GM18526 (cell line): ENCODE measurements at regions not wholly inside any gene's neighbourhood (a gene's known extent, or its start where the extent isn't known, plus 50 kb on each side); places are given as distances from the start of the nearest gene placed in this dataset.

Source experiments
- POLR2A ChIP-seq: IDR thresholded peaks from 3 replicates; pipeline ENCODE4 v1.6.1; 2011; ENCODE audit not compliant: insufficient read length; ENCODE audit errors: extremely low read depth

DNA sequence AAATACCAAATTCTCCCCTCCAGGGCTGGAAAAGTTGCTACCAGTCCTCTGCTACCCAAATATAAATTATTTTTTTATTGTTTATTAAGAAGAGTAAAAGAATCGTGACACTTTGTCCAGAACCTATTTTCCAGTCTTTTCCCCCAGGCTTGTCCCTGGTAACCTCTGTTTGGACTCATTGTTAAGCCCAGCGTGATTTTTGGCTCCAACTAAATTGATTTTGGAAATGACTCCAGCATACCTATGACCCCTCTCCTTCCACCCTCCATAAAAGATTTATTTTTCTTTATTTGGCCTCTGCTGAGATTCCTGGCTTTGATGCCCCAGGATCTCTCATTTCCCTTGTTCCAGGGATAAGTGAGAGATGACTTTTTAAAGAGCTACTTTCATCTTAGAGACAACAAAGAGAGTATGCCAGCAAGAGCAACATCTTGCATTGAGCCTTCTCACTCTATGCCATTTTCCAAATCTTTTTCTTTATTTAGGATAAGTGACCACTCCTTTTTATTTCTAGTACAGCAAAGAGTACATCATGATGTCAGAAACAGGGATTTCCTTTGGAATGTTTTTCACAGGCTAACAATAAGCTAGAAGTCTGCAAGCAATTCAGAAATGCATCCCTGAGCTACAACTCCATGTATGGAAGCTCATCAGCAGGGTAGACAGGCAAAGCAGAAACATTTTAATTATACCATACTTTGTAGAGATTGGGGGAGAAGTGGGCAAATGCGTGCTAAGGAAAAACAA is 75.8 kb downstream of the DAD1 start:
- TF ChIP-seq POLR2A, result no peak

DNA sequence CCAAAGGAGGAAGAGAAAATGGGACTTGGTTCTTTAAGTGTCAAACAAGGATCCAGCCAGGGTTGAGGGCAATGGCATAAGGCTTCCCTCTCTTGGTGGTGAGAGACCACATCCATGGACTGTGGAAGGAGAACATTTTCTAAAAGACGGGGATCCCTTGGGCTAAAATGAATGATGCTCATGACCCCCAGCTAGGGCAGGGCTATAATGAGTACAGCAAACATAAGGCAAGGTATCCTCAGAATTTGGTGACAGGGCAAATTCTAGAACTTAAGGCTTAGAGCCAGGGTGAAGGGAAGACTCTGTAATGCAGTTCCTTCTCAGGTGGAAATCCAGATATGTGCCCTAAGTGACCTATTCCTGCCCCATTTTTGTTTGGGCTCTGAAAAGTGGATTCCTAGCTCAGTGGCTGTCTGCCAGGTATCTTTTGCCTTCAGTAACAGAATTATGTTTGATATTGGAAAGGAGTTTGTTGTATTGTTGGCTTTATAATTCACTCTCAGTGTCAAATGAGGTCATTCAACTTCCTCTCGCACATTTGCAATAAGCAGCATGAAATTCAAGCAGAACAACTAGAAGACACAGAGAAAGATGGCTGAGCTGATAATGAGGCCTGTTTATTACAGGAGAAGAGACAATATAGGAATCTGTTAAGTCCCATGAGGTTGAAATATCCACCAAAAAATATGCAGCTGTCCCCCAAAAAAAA is 76.8 kb downstream of the DAD1 start:
- no peak for TF ChIP-seq POLR2A

DNA sequence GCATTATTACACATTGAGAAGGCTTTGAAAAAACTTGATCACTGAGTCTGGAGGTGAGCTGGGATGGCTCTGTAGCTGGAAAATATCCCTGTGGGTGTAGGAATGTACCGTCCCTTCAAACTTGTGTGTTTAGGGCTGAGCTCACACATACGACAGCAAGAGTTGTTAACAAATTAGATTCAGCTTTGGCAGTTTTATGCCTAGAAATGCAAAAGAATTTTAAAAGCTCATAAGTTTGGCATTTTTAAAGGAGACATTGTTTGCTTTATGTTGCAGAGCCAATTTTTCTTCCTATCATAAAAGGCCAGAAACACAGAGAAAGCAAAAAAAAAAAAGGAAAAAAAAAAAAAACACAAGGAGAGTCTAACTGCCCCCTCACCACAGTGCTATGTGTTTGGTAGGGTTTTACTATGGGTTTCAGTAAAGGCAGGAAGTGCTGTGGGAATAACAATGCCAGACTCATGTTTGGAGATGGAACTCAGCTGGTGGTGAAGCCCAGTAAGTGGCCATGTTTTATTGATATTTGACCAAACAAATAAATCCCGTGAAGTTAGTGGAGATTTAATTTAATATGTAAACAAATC is 78.4 kb downstream of the DAD1 start:
- no peak for TF ChIP-seq POLR2A

DNA sequence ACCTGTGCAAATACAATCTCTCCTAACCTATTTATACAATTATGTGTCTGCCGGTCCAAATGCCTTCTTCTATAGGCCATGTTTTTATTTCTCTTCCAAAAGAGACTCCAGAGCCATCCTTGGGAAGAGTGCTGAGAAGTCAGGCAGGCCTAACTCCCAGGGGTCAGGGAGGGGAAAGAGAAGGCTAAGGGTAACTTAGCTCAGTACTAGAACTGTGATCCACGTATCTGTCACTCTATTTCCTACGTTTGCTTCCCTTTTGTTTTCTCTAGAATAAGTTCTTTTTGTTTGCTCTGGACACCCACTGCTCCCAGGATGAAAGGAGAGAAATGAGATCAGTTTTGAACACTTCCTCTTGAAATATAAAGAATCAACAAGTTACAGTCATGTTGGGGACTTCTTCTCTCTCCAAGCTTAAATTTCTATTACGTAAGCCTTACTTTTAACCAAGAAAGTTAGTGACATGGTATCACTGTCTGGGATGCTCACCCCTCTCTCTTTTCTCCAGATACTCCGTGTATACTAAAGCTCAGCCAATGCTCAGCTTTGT is 79.2 kb downstream of the DAD1 start:
- no peak for TF ChIP-seq POLR2A

DNA sequence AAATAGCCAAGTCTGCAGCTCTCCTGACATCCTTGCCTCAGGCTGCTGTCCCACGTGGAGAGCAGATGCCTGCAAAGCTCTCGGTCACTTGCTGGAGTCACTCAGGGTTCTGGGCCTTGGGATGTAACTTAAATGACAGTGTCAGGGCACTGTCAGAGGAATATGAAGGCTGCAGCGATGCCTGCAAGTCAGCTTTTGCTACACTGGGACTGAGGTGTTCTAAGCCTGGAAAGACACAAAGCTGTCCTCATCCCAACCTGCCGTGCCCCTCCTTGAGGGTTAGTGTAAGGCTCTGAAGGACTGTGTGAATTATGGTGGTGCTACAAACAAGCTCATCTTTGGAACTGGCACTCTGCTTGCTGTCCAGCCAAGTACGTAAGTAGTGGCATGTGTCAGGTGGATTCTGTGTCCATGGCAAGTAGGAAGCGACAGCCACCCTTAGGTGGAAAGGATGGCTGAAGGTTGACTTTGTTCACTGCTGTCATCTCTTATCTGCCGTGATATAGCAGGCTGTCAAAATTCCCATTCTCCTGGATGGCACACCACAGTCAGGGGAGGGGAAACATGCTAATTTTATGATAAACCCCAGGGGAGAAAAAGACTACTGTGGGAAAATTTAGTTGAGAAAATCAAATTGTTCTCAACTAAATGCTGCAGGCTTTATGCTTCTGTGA is 79.9 kb downstream of the DAD1 start:
- peak; percentile 27 for TF ChIP-seq POLR2A

DNA sequence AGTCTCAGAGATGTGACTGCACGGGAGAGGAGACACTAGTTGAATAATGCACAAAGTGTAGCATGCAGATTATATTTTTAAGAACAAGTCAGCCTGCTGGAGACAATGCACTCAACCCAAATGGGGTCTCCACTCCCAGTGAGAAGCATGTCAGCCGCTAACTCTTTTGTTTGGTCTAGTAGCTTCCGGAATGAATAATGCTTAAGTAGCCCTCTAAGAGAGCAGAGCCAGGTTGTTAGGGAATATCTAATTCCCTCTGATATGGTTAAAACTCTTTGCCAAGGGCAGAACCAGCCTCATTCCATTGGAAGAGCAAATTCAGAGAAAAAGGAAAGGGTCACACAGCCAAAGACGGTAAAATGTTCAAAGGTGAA is 80.4 kb downstream of the DAD1 start:
- TF ChIP-seq POLR2A, result no peak

DNA sequence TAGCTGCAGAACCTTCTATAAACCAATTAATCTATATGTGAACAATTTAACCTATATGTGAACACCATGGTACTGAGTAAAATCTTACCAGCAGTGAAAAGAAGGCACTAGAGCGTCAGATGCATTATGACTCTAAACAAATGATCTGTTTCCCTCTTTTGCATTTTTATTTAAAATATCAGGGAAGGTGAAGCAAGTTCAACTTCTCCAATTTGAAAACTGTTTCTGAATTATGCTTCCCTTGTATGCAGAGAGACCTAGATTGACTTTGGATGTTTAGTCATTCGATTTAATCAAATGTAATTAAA is 80.9 kb downstream of the DAD1 start:
- no peak for TF ChIP-seq POLR2A

DNA sequence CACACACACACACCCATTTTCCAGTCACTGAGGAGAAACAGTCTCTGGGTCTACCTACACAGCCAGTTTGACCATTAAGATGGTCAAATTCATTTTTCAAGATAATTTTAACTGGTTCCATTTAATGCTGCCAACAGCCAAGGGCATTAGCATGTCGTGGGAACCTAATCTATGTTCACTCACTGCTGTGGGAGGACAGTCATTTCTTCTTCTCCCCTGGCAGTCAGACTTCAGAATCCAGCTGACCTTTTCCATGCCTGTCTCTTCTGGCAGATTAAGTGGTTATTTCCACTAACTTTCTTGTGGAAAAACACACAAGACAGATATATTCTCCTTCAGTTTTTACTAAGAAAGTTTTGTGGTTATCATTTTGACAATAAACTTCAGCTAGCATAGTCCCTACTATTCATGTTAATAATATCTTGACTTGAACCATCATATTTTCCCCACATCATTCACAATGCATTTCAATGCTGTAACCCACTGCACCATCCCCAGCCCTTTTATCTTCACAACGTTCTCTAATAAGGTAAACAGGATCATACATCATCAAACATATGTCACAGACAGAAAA is 82.2 kb downstream of the DAD1 start:
- no peak for TF ChIP-seq POLR2A

DNA sequence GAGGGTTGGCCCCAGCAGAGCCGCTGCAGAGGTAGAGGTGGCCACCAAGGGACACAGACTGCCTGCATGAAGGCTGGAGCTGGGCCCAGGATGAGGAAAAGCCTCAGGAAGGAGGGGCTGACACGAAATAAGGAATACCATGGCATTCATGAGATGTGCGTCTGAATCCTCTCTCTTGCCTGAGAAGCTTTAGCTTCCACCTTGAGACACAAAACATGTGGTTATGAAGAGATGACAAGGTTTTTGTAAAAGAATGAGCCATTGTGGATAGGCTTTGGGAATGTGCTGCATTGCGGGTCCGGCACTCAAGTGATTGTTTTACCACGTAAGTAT is 82.7 kb downstream of the DAD1 start:
- TF ChIP-seq POLR2A, result no peak

DNA sequence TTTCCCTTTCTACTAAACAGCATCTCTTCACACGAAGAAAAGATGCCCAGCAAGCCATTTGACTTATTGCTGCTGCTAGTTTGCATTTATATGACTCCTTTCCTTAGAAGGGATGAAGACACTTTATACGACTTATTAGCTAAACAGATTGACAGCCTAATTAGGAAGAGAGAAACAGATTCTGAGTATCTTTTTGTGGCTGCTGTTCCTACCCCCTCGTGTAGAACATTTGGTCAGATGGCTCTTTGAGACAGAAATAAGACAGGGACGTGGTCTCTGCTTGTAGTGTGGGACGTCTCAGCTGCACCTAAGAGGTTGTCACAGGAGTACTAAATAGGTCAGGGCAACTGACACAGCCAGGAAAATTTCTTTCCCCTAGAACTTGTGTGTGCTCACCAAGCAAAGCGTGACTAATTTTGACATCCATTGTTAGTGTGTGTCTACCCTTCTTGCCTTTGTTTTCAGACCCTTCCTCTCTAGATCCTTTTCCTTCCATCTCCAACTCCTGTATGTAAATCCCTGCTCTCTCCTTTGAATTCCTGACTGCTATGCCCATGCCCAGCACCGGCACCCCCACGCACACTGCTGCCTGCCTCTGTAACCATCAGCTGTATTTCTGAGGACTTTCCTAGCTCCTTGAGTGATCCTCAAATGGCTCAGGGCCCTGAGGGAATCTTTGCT is 83.2 kb downstream of the DAD1 start:
- TF ChIP-seq POLR2A, result no peak

DNA sequence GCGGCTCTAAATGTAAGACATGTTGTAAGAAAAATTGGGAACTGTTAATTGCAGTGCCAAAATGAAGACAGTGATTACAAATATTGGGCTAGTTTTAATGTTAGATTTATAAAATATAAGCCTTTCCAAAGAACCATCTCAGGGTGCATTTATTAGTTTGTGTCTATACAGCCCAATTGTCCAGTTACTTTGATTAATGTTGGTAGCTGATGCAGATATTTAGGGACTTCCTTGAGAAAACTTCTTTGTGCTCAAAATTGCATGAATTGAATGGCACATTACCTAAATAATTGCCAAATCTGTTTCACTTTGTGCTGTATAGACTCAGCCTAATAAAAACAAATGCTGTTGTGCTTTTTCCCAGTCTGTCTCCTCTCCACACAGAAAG is 83.7 kb downstream of the DAD1 start:
- TF ChIP-seq POLR2A, result peak; percentile 33

DNA sequence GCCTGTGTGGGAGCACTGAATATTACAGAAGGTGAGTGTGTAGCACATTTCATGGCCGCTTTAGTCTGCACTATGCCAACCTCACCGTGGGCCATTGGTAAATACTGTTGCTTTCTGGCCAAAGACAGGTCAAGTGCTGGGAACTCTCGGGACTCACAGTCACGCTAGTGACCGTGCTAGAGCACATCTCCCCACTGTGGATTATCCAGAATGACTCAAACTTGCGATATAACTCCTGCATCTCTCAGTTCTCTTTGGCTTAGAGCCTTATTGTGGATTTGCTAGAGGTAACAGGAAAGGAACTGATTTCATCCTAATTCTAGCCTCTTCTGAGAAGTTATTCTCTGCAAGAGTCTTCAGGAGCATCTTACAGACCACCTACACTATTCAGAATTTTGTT is 86.5 kb downstream of the DAD1 start:
- no peak for TF ChIP-seq POLR2A

DNA sequence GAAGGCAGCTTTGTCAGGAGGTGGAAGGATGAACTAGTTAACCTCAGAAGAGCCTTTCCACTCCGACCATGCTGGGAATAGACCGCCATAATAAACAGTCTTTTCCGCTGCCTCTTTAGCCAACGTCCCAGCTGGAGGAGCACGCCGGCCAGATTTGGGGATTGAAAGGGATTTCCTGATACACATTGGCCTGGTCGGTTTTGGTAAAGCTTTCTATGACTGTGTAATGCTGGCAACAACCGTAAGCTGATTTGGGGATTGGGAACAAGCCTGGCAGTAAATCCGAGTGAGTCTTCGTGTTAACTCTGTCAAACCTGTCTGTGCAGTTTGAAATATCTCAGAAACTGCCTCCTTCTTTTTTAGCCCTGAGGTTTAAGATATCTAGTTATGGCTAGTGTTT is 87.0 kb downstream of the DAD1 start:
- no peak for TF ChIP-seq POLR2A

DNA sequence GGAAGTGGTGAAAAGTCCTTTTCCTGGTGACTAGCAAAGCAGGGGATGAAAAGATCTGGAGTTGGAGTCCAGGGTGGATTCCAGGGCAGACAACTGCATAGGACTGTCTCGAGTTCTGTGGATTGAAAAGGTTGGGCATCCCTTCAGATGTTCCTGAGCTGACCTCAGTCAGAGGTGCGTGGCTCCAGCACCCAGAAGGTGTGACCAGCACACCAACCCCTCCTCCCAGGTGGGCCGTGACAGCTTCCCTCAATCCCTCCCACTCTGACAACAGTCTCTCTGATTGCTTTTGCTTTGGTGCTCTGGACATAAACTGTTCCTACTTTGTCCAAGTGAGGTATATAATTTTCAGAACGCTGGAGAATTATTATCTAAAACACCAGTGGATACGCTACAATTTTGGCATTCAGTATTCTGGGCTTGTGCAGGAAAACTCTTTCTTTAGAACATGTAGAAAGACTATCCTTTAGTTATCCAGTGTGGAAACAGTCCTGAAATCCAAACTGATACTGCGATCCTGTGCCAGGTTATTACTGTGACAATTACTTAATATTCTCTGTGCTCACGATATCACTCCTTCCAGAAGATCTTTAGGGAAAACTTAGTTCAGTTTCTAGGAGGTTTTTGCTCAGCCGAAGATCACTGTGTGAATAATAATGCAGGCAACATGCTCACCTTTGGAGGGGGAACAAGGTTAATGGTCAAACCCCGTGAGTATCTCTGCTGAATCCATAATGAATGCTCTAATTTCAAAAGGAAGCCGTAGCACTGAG is 87.9 kb downstream of the DAD1 start:
- TF ChIP-seq POLR2A, result no peak
